GM12873 (cell line): ENCODE measurements at regions not wholly inside any gene's neighbourhood (a gene's known extent, or its start where the extent isn't known, plus 50 kb on each side); places are given as distances from the start of the nearest gene placed in this dataset.

ENCODE experiments used
- TF ChIP-seq, protein P1 (sequence below): IDR thresholded peaks from 2 replicates; pipeline ENCODE4 v1.5.1; 2012; ENCODE audit warnings: low read depth, mild to moderate bottlenecking, moderate library complexity, low read length, control low read depth; ENCODE audit not compliant: insufficient read depth; ENCODE audit errors: missing control alignments

DNA sequence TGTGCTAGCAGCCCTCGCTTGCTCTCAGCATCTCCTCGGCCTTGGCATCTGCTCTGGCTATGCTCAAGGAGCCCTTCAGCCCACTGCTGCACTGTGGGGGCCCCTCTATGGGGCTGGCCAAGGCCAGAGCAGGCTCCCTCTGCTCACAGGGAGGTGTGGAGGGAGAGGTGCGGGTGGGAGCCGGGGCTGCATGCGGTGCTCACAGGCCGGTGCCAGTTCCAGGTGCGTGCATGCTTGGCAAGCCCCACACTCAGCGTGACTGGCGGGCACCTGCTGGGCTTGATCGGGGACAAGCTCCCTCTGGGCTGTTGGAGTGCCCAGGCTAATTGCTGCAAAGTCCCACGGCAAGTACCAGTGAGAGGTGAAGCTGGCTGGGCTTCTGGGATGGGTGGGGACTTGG is 170.5 kb downstream of the TRIM36 start:
- TF ChIP-seq, protein P1, sequence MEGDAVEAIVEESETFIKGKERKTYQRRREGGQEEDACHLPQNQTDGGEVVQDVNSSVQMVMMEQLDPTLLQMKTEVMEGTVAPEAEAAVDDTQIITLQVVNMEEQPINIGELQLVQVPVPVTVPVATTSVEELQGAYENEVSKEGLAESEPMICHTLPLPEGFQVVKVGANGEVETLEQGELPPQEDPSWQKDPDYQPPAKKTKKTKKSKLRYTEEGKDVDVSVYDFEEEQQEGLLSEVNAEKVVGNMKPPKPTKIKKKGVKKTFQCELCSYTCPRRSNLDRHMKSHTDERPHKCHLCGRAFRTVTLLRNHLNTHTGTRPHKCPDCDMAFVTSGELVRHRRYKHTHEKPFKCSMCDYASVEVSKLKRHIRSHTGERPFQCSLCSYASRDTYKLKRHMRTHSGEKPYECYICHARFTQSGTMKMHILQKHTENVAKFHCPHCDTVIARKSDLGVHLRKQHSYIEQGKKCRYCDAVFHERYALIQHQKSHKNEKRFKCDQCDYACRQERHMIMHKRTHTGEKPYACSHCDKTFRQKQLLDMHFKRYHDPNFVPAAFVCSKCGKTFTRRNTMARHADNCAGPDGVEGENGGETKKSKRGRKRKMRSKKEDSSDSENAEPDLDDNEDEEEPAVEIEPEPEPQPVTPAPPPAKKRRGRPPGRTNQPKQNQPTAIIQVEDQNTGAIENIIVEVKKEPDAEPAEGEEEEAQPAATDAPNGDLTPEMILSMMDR: no peak

DNA sequence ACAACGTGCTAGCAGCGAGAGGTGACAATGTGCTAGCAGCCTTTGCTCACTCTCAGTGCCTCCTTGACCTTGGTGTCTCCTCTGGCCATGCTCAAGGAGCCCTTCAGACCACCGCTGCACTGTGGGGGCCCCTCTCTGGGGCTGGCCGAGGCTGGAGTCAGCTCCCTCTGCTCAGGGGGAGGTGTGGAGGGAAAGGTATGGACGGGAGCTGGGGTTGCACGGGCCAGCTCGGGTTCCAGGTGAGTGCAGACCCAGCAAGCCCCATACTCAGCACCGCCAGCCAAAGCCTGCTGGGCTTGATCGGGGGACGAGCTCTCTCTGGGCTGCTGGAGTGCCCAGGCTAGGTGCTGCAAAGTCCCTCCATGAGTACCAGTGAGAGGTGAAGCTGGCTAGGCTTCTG is 180.2 kb downstream of the TRIM36 start:
- TF ChIP-seq, protein P1: no peak

DNA sequence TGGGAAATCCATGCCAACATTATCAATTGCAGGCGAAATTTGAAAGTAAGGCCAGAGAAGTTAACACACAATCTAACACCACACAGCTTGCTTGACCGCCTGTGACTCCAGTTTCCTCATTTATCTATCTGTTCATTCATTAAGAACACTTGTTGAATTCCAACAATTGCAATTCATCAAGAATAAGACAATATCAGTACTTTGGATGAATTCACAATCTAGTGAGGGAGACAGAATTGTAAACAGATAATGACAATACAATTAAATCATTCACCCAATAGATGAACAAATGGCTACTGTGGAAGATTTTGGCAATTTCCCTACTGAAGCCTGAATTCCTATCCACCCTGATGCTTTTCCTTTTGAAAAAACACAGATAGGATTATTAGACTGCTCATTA is 181.6 kb downstream of the TRIM36 start:
- TF ChIP-seq, protein P1: no peak

DNA sequence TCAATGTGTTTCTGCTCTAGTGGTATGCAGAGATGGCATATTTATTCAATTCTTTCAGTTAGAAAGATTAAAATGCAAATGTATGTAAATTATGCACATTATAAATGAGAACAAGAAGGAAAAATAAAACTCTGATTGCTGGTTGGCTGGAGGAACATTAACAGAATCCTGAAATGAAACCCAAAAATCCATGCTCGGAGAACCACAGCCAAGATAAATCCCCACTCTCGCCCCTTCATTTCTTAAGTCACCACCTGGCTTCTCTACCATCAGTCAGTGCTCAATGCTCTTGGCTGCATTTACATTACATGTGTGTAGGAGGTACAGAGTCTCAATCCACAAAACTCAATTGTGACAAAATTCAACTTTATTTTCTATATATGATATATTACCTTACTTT is 184.9 kb downstream of the TRIM36 start:
- TF ChIP-seq, protein P1: no peak

GRCh38 chr5:114981111-114981510 is 188.6 kb downstream of the TRIM36 start:
- TF ChIP-seq, protein P1: no peak

DNA sequence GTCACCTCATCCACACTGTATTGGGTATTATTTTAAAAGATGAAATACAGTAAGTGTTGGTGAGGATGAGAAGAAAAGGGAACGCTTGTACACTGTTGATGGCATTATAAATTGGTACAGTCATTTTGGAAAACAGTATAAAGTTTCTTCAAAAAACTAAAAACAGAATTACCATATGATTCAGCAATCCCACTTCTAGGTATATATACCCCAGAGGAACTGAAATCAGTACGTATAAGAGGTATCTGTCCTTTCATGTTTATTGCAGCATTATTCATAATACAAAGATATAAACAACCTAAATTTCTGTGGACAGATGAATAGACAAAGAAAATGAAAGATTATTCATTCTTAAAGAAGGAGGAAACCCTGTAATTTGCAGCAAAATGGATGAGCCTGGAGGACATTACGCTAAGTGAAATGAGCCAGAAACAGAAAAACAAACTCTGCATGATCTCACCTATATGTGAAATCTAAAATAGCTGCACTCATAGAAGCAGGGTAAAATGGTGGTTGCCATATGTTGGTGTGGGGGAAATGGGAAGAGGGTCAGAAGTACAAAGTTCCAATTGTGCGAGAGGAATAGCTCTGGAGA is 191.6 kb downstream of the TRIM36 start:
- TF ChIP-seq, protein P1: no peak

DNA sequence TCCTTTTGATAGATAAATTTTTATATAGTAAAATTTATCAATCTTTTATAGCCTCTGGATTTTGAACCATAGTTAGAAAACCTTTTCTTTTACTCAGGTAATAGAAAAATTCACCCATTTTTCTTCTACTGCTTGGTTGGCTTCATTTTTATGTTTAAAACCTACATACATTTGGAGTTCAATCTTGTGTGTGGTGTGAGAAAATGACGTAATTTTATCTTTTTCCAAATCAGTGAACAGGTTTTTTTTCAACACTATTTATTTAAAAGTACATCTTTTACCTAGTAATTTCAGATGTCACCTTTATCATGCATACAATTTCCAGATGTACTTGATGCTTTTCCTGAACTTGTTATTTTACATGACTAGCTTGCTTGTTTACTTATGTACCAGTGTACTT is 200.2 kb downstream of the TRIM36 start:
- TF ChIP-seq, protein P1: no peak
